Thoracic aorta (tissue), 2 donors: ENCODE measurements at regions not wholly inside any gene's neighbourhood (a gene's known extent, or its start where the extent isn't known, plus 50 kb on each side); places are given as distances from the start of the nearest gene placed in this dataset.

Source experiments
- ATAC-seq: fragments of 150-250 bp; one replicate; pipeline ENCODE4 v1.8.0; 2017; ENCODE audit warnings: low read depth; ENCODE audit not compliant: insufficient number of reproducible peaks, low FRiP score
- DNase-seq: peaks from one replicate; pipeline ENCODE4 v3.0.0-alpha.2; 2020; ENCODE audit warnings: low spot score
- H3K27ac ChIP-seq, 2 donors: fragments of 200-600 bp; sonication (generic); 1 replicate in 1 of 2; 2 replicates in 1 of 2; pipeline ENCODE4 v1.5.1; 2016; ENCODE audit warnings: mild to moderate bottlenecking in 2 of 2, moderate library complexity in 2 of 2
- H3K27me3 ChIP-seq: fragments of 200-600 bp; sonication (generic); replicated peaks from 2 replicates; pipeline ENCODE4 v1.6.0; 2016; ENCODE audit warnings: mild to moderate bottlenecking; ENCODE audit not compliant: insufficient read depth
- H3K36me3 ChIP-seq: fragments of 200-600 bp; sonication (generic); one replicate; pipeline ENCODE4 v1.5.1; 2016
- H3K4me1 ChIP-seq, 2 donors: fragments of 200-600 bp; sonication (generic); 1 replicate in 1 of 2; 2 replicates in 1 of 2; pipeline versions ENCODE4 v1.5.1 to v1.6.0; 2016; ENCODE audit warnings: low read depth in 2 of 2, mild to moderate bottlenecking in 1 of 2; ENCODE audit not compliant: control insufficient read depth in 1 of 2
- H3K4me3 ChIP-seq: fragments of 200-600 bp; sonication (generic); 2 replicates; pipeline ENCODE4 v1.5.1; 2016; ENCODE audit warnings: mild to moderate bottlenecking
- H3K9me3 ChIP-seq: fragments of 200-600 bp; sonication (generic); 2 replicates; pipeline ENCODE4 v1.5.1; 2016
- TF ChIP-seq, protein P1 (sequence below): fragments of 200-600 bp; sonication (generic); IDR thresholded peaks from one replicate; pipeline ENCODE4 v1.5.1; 2019; ENCODE audit warnings: antibody characterized with exemption

DNA sequence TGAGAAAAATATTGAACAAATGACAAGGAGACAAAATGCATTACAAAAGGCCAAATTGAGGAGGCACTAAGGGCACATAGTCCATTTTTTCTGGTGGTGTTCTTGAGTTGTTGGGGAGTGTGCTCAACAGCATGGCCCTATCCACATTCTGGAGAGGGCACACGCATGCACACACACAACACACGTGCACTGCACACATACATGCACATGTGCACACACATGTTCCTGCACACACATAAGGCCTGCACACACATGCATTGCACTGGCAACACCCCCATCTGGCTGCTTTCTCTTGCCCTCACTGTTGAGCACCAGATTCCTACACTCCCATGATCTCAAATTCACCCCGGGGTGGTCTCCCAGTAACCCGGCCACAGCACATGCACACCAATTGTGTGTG is 659.2 kb upstream of the RAB6C start:
- H3K36me3 ChIP-seq, result no peaks in the 10 kb centered on the region
- no peaks in the 10 kb centered on the region for H3K9me3 ChIP-seq
- H3K4me3 ChIP-seq, result no peak overlapping the region
- H3K27ac ChIP-seq, result no peak overlapping the region
- H3K4me1 ChIP-seq, result no peaks in the 10 kb centered on the region
- TF ChIP-seq, protein P1, sequence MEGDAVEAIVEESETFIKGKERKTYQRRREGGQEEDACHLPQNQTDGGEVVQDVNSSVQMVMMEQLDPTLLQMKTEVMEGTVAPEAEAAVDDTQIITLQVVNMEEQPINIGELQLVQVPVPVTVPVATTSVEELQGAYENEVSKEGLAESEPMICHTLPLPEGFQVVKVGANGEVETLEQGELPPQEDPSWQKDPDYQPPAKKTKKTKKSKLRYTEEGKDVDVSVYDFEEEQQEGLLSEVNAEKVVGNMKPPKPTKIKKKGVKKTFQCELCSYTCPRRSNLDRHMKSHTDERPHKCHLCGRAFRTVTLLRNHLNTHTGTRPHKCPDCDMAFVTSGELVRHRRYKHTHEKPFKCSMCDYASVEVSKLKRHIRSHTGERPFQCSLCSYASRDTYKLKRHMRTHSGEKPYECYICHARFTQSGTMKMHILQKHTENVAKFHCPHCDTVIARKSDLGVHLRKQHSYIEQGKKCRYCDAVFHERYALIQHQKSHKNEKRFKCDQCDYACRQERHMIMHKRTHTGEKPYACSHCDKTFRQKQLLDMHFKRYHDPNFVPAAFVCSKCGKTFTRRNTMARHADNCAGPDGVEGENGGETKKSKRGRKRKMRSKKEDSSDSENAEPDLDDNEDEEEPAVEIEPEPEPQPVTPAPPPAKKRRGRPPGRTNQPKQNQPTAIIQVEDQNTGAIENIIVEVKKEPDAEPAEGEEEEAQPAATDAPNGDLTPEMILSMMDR, result no peak
- DNase-seq (no peak), ATAC-seq (no peak)
- H3K27me3 ChIP-seq, result no peaks in the 10 kb centered on the region

DNA sequence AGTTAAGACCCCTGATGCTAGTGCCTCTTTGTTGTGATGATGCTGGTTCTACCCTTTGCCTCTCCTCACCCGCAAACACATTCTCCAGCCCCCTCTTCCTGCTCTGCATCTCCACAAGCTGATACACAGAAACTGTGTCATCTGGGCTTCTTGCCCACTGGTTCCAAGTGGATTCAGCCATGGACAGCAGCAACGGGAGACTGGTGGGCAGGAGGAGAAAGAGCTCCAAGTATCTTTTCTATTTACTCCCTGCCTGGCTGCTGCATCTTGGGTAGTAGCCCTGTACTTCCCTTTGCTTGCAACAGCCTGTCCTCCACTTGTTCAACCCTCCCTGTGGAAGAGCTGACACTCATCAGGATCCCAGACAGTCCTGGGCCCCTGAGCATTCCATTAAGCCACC is 655.1 kb upstream of the RAB6C start:
- TF ChIP-seq, protein P1, result no peak
- ATAC-seq, result no peak
- no peak overlapping the region for H3K27ac ChIP-seq
- H3K4me3 ChIP-seq, result no peak overlapping the region
- H3K9me3 ChIP-seq, result no peaks in the 10 kb centered on the region
- no peaks in the 10 kb centered on the region for H3K4me1 ChIP-seq
- H3K36me3 ChIP-seq, result no peaks in the 10 kb centered on the region
- no peaks in the 10 kb centered on the region for H3K27me3 ChIP-seq
- no peak for DNase-seq

DNA sequence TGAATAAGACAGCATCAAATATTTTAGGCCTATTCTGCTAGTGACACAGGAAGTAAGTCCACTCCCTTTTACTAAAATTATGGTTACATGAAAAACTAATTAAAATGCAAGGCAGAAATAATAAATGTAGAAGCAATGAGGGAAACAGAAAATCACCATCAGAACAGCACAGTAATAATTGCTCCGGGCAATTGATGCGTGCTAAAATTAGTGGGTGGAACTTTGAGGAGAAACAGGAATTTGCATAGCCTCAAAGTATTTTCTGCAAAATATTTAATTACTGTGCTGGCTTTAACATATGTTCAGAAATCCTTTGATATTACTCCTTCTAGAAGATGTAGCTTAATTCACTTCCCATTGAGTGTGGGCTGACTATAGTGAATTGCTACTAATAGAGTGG is 654.3 kb upstream of the RAB6C start:
- TF ChIP-seq, protein P1, result no peak
- Histone ChIP-seq H3K9me3 (no peaks in the 10 kb centered on the region), H3K4me1 (no peaks in the 10 kb centered on the region), H3K36me3 (no peaks in the 10 kb centered on the region), H3K4me3 (no peak overlapping the region), H3K27ac (no peak overlapping the region), H3K27me3 (no peaks in the 10 kb centered on the region)
- no peak for ATAC-seq
- DNase-seq, result no peak

DNA sequence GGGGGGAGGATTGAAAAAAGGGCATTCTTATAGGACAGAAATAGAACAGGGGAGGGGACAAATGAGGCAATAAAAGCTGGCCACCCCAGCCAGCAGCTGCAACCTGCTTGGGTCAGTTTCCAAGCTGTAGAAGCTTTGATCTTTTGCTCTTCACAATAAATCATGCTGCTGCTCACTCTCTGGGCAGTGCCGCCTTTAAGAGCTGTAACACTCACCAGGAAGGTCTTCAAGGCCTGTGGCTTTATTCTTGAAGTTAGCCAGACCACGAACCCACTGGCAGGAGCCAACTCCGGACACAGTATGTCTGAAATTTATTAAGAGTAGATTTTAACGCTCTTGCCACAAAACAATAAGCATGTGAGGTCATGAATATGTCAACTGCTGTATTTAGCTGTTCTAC is 649.9 kb upstream of the RAB6C start:
- ATAC-seq (no peak), DNase-seq (no peak)
- TF ChIP-seq, protein P1, result no peak
- Histone ChIP-seq H3K27ac (no peak overlapping the region), H3K36me3 (no peaks in the 10 kb centered on the region), H3K4me3 (no peak overlapping the region), H3K27me3 (no peaks in the 10 kb centered on the region), H3K4me1 (peaks cover 0 to under 1% of the 10 kb centered on the region in 2 donors), H3K9me3 (no peaks in the 10 kb centered on the region)

DNA sequence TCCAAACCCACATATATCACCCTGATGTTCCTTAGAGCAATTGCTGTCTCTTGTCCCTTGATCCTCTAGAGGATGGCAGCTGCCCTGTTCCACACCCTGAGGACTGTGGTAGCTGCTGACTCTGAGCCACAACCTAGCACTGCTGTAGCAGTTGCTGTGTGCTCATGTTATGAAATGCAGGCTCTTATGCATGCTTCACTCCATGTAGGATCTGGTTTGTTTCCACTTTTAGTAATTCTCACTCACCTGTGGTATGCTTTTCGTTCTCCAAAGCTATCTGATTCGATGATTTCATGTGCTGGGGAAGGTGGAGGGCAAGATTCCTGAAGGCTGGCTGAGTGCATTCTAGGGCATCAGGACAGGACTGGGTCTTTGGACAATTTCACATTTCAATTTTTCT is 649.0 kb upstream of the RAB6C start:
- no peak overlapping the region for H3K27ac ChIP-seq
- H3K27me3 ChIP-seq, result no peaks in the 10 kb centered on the region
- H3K36me3 ChIP-seq, result no peaks in the 10 kb centered on the region
- H3K4me1 ChIP-seq, result peaks cover 0 to 9% of the 10 kb centered on the region in 2 donors
- no peak overlapping the region for H3K4me3 ChIP-seq
- DNase-seq (no peak), ATAC-seq (no peak)
- H3K9me3 ChIP-seq, result no peaks in the 10 kb centered on the region
- TF ChIP-seq, protein P1, result no peak
